ENCODE measurements at regions not wholly inside any gene's neighbourhood (a gene's known extent, or its start where the extent isn't known, plus 50 kb on each side); places are given as distances from the start of the nearest gene placed in this dataset.

GRCh38 chr12:45666396-45666795, 63.1 kb upstream of the ARID2 start:
- H3K27me3 ChIP-seq (replicated peaks; ENCODE audit: control insufficient read depth, insufficient read depth, low read length): no peaks in the 10 kb centered on the region
- H3K36me3 ChIP-seq (ENCODE audit: control insufficient read depth, insufficient read depth, low read length): no peaks in the 10 kb centered on the region
- no peak for TF ChIP-seq CTCF (IDR thresholded peaks at IDR 0.05; ENCODE audit: insufficient read depth, low read length, poor library complexity, severe bottlenecking)
- no peak for DNase-seq (ENCODE audit: extremely low read depth, insufficient read length)
- H3K4me3 ChIP-seq (replicated peaks; ENCODE audit: low read depth, low read length): no peak overlapping the region

- H3K36me3 ChIP-seq (ENCODE audit: control insufficient read depth, insufficient read depth, low read length): no peaks in the 10 kb centered on the region
- H3K27me3 ChIP-seq (replicated peaks; ENCODE audit: control insufficient read depth, insufficient read depth, low read length): no peaks in the 10 kb centered on the region
- no peak for TF ChIP-seq CTCF (IDR thresholded peaks at IDR 0.05; ENCODE audit: insufficient read depth, low read length, poor library complexity, severe bottlenecking)
- DNase-seq (ENCODE audit: extremely low read depth, insufficient read length): no peak
- no peak overlapping the region for H3K4me3 ChIP-seq (replicated peaks; ENCODE audit: low read depth, low read length)
Observed at GRCh38 chr12:45666816-45667215, 62.7 kb upstream of the ARID2 start.

GRCh38 chr12:45667761-45668160, 61.7 kb upstream of the ARID2 start:
- Histone ChIP-seq H3K36me3 (ENCODE audit: control insufficient read depth, insufficient read depth, low read length) (no peaks in the 10 kb centered on the region), H3K4me3 (replicated peaks; ENCODE audit: low read depth, low read length) (no peak overlapping the region), H3K27me3 (replicated peaks; ENCODE audit: control insufficient read depth, insufficient read depth, low read length) (no peaks in the 10 kb centered on the region)
- no peak for DNase-seq (ENCODE audit: extremely low read depth, insufficient read length)
- no peak for TF ChIP-seq CTCF (IDR thresholded peaks at IDR 0.05; ENCODE audit: insufficient read depth, low read length, poor library complexity, severe bottlenecking)

- no peaks in the 10 kb centered on the region for H3K27me3 ChIP-seq (replicated peaks; ENCODE audit: control insufficient read depth, insufficient read depth, low read length)
- no peaks in the 10 kb centered on the region for H3K36me3 ChIP-seq (ENCODE audit: control insufficient read depth, insufficient read depth, low read length)
- no peak overlapping the region for H3K4me3 ChIP-seq (replicated peaks; ENCODE audit: low read depth, low read length)
- DNase-seq (ENCODE audit: extremely low read depth, insufficient read length): no peak
- no peak for TF ChIP-seq CTCF (IDR thresholded peaks at IDR 0.05; ENCODE audit: insufficient read depth, low read length, poor library complexity, severe bottlenecking)
Observed at GRCh38 chr12:45668641-45669040, 60.9 kb upstream of the ARID2 start.

GRCh38 chr12:45669093-45669492, 60.4 kb upstream of the ARID2 start:
- TF ChIP-seq CTCF (IDR thresholded peaks at IDR 0.05; ENCODE audit: insufficient read depth, low read length, poor library complexity, severe bottlenecking): no peak
- no peak overlapping the region for H3K4me3 ChIP-seq (replicated peaks; ENCODE audit: low read depth, low read length)
- no peaks in the 10 kb centered on the region for H3K27me3 ChIP-seq (replicated peaks; ENCODE audit: control insufficient read depth, insufficient read depth, low read length)
- peak; percentile 32 for DNase-seq (ENCODE audit: extremely low read depth, insufficient read length)
- H3K36me3 ChIP-seq (ENCODE audit: control insufficient read depth, insufficient read depth, low read length): no peaks in the 10 kb centered on the region

- DNase-seq (ENCODE audit: extremely low read depth, insufficient read length): no peak
- no peaks in the 10 kb centered on the region for H3K27me3 ChIP-seq (replicated peaks; ENCODE audit: control insufficient read depth, insufficient read depth, low read length)
- H3K4me3 ChIP-seq (replicated peaks; ENCODE audit: low read depth, low read length): no peak overlapping the region
- TF ChIP-seq CTCF (IDR thresholded peaks at IDR 0.05; ENCODE audit: insufficient read depth, low read length, poor library complexity, severe bottlenecking): no peak
- H3K36me3 ChIP-seq (ENCODE audit: control insufficient read depth, insufficient read depth, low read length): no peaks in the 10 kb centered on the region
Observed at GRCh38 chr12:45669792-45670191, 59.7 kb upstream of the ARID2 start.

All from GM06990 (cell line).